Neural progenitor cell (in vitro differentiated cells): ENCODE measurements at regions not wholly inside any gene's neighbourhood (a gene's known extent, or its start where the extent isn't known, plus 50 kb on each side); places are given as distances from the start of the nearest gene placed in this dataset.
A peak's percentile ranks its signal among the peaks of the same experiment; 100 is the strongest.
"Not testable (repeated sequence)": the region's sequence is repeated elsewhere in the genome, so short reads cannot be mapped to it uniquely, and the experiment has no call there.

Experiments
- DNase-seq: peaks from one replicate; pipeline ENCODE4 v3.0.0-alpha.2; 2016; ENCODE audit warnings: low spot score
- H2AFZ ChIP-seq: fragments of 200-600 bp; sonication (generic); replicated peaks from 2 replicates; pipeline ENCODE4 v1.6.1; 2016; ENCODE audit warnings: antibody characterized with exemption
- H3F3A ChIP-seq: fragments of 200-600 bp; sonication (generic); 2 replicates; pipeline ENCODE4 v1.6.1; 2016; ENCODE audit warnings: antibody characterized with exemption, low read depth
- H3K27ac ChIP-seq: fragments of 200-600 bp; sonication (generic); 2 replicates; pipeline ENCODE4 v1.5.1; 2016; ENCODE audit warnings: mild to moderate bottlenecking
- H3K27me3 ChIP-seq: fragments of 200-600 bp; sonication (generic); 2 replicates; pipeline ENCODE4 v1.6.1; 2016; ENCODE audit warnings: mild to moderate bottlenecking, moderate library complexity
- H3K36me3 ChIP-seq: fragments of 200-600 bp; sonication (generic); 2 replicates; pipeline ENCODE4 v1.5.1; 2016
- H3K4me1 ChIP-seq: fragments of 200-600 bp; sonication (generic); 2 replicates; pipeline ENCODE4 v1.6.1; 2016; ENCODE audit warnings: mixed run types
- H3K4me2 ChIP-seq: fragments of 200-600 bp; sonication (generic); 2 replicates; pipeline ENCODE4 v1.6.1; 2016
- H3K4me3 ChIP-seq: fragments of 200-600 bp; sonication (generic); 2 replicates; pipeline ENCODE4 v1.5.1; 2016
- H3K79me2 ChIP-seq: fragments of 200-600 bp; sonication (generic); 2 replicates; pipeline ENCODE4 v1.6.1; 2016; ENCODE audit warnings: low read depth
- H3K9ac ChIP-seq: fragments of 200-600 bp; sonication (generic); 2 replicates; pipeline ENCODE4 v1.6.1; 2016
- H3K9me3 ChIP-seq: fragments of 200-600 bp; sonication (generic); 2 replicates; pipeline ENCODE4 v1.5.1; 2016; ENCODE audit warnings: low read depth
- H4K20me1 ChIP-seq: fragments of 200-600 bp; sonication (generic); 2 replicates; pipeline ENCODE4 v1.6.1; 2016; ENCODE audit warnings: low read depth
- H3K27ac Mint-ChIP-seq: 3 replicates; pipeline ENCODE4 v1.8.0; 2021; ENCODE audit warnings: mixed read lengths
- H3K27me3 Mint-ChIP-seq: 2 replicates; pipeline ENCODE4 v1.8.0; 2022; ENCODE audit warnings: low read depth, mild to moderate bottlenecking, inconsistent platforms, moderate library complexity, mixed read lengths; ENCODE audit not compliant: insufficient read depth
- H3K36me3 Mint-ChIP-seq: 3 replicates; pipeline ENCODE4 v1.8.0; 2021; ENCODE audit warnings: mixed read lengths
- H3K4me1 Mint-ChIP-seq: 3 replicates; pipeline ENCODE4 v1.8.0; 2021; ENCODE audit warnings: mixed read lengths
- H3K4me3 Mint-ChIP-seq: 3 replicates; pipeline ENCODE4 v1.8.0; 2021; ENCODE audit warnings: mild to moderate bottlenecking, moderate library complexity, mixed read lengths
- H3K9me3 Mint-ChIP-seq: 3 replicates; pipeline ENCODE4 v1.8.0; 2020; ENCODE audit warnings: mixed read lengths
- EZH2 ChIP-seq: fragments of 200-600 bp; sonication (generic); IDR thresholded peaks from 2 replicates; pipeline ENCODE4 v1.6.1; 2017; ENCODE audit warnings: antibody characterized with exemption, mild to moderate bottlenecking, moderate library complexity
- EZH2phosphoT487 ChIP-seq: fragments of 200-600 bp; sonication (generic); IDR thresholded peaks from 2 replicates; pipeline ENCODE4 v1.6.1; 2017; ENCODE audit warnings: antibody characterized with exemption
- TF ChIP-seq, protein P1 (sequence below): fragments of 200-600 bp; sonication (generic); IDR thresholded peaks from 2 replicates; pipeline ENCODE4 v1.5.1; 2017; ENCODE audit warnings: antibody characterized with exemption, mild to moderate bottlenecking

DNA sequence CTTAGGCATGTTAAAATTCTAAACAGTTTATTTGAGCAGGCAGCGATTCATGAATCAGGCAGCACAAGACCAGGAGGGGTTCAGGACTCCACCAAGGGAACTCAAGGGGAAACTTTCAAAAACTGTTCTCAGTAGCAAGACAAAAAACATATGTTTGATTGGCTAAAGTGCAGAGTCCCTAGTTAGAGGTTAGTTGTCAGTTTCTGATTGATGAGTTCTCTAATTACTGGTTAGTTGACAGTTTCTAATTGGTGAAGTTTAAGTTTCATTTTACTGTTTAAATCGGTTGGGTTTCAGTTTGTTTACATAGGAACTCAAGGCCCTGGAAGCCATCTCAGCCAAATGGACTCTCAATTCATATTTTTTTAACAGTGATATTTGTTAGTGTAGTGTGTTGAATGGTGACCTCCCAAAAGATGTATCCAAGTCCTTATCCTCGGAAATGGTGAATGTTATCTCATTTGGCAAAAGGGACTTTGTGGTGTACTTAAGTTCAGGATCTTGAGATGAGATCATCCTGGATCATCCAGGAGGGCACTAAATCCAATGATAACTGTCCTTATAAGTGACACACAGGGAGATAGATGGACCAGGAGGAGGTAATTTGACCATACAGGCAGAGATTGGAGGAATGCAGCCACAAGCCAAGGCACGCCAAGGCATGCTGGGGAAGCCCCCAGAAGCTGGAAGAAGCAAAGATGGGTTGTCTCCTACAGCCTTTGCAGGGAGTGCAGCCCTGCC is 219.2 kb upstream of the RAI14 start:
- Mint-ChIP-seq H3K27ac (no peak overlapping the region), H3K9me3 (peaks cover 9% of the 10 kb centered on the region), H3K4me1 (no peaks in the 10 kb centered on the region), H3K4me3 (no peak overlapping the region), H3K27me3 (no peaks in the 10 kb centered on the region), H3K36me3 (no peaks in the 10 kb centered on the region)
- Histone ChIP-seq H3K9ac (no peak overlapping the region), H3K36me3 (no peaks in the 10 kb centered on the region), H3K27ac (no peak overlapping the region), H3F3A (peaks cover 20% of the 10 kb centered on the region), H3K4me2 (no peak overlapping the region), H4K20me1 (no peaks in the 10 kb centered on the region), H3K79me2 (no peaks in the 10 kb centered on the region), H3K4me1 (peaks cover 15% of the 10 kb centered on the region), H3K27me3 (no peaks in the 10 kb centered on the region), H3K9me3 (no peaks in the 10 kb centered on the region), H3K4me3 (no peak overlapping the region), H2AFZ (no peak overlapping the region)
- no peak for DNase-seq
- no peak for TF ChIP-seq EZH2phosphoT487
- TF ChIP-seq, protein P1, sequence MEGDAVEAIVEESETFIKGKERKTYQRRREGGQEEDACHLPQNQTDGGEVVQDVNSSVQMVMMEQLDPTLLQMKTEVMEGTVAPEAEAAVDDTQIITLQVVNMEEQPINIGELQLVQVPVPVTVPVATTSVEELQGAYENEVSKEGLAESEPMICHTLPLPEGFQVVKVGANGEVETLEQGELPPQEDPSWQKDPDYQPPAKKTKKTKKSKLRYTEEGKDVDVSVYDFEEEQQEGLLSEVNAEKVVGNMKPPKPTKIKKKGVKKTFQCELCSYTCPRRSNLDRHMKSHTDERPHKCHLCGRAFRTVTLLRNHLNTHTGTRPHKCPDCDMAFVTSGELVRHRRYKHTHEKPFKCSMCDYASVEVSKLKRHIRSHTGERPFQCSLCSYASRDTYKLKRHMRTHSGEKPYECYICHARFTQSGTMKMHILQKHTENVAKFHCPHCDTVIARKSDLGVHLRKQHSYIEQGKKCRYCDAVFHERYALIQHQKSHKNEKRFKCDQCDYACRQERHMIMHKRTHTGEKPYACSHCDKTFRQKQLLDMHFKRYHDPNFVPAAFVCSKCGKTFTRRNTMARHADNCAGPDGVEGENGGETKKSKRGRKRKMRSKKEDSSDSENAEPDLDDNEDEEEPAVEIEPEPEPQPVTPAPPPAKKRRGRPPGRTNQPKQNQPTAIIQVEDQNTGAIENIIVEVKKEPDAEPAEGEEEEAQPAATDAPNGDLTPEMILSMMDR = no peak
- no peak for TF ChIP-seq EZH2

DNA sequence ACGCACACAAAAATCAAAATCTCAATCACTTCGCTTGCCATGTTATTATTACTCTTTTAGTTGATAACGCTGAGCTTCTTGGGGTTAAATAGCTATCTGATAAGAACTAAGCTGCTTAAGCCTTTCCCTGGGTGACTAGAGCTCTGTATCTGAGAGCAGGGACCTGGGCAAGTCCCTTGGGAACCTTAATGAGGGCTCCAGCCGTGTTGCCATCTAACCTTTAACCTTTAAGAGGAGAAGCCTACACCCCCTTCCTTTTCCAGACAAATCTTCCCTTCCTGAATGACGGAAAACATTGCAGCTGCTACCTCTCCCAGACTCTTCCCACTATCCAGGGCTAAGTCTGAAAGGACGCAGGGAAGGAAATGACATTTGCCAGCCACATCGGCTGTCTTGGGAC is 216.5 kb upstream of the RAI14 start:
- H3K27me3 ChIP-seq = no peaks in the 10 kb centered on the region
- Mint-ChIP-seq H3K9me3 (peaks cover 9% of the 10 kb centered on the region), H3K27me3 (no peaks in the 10 kb centered on the region), H3K36me3 (no peaks in the 10 kb centered on the region), H3K27ac (no peak overlapping the region), H3K4me1 (no peaks in the 10 kb centered on the region), H3K4me3 (no peak overlapping the region)
- H3F3A ChIP-seq = peaks cover 20% of the 10 kb centered on the region
- H4K20me1 ChIP-seq = no peaks in the 10 kb centered on the region
- H3K9ac ChIP-seq = no peak overlapping the region
- no peak overlapping the region for H3K4me3 ChIP-seq
- no peaks in the 10 kb centered on the region for H3K36me3 ChIP-seq
- no peaks in the 10 kb centered on the region for H3K9me3 ChIP-seq
- peak; percentile 69 for DNase-seq
- H3K79me2 ChIP-seq = no peaks in the 10 kb centered on the region
- TF ChIP-seq, protein P1 = no peak
- TF ChIP-seq EZH2phosphoT487 (no peak), EZH2 (no peak)
- H3K4me2 ChIP-seq = peak overlapping the region; percentile 7
- H3K4me1 ChIP-seq = peaks cover 15% of the 10 kb centered on the region
- peak overlapping the region; percentile 89 for H3K27ac ChIP-seq
- H2AFZ ChIP-seq = peak overlapping the region; percentile 4

DNA sequence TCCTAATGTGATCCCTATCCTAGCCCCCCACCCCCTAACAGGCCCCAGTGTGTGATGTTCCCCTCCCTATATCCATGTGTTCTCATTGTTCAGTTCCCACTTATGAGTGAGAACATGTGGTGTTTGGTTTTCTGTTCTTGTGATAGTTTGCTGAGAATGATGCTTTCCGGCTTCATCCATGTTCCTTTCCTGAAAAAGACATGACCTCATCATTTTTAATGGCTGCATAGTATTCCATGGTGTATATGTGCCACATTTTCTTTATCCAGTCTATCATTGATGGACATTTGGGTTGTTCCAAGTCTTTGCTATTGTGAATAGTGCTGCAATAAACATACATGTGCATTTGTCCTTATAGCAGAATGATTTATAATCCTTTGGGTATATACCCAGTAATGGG is 214.4 kb upstream of the RAI14 start:
- H3K4me3 Mint-ChIP-seq, H4K20me1 ChIP-seq, H3K36me3 ChIP-seq, H3K27me3 ChIP-seq, H3K79me2 ChIP-seq, H3K9me3 ChIP-seq, H2AFZ ChIP-seq, H3K4me3 ChIP-seq, H3K27ac ChIP-seq, DNase-seq, H3K4me2 ChIP-seq, H3K4me1 Mint-ChIP-seq, H3K9ac ChIP-seq, H3K36me3 Mint-ChIP-seq, H3K27ac Mint-ChIP-seq, H3K27me3 Mint-ChIP-seq, H3K9me3 Mint-ChIP-seq: not testable (repeated sequence)
- peaks cover 15% of the 10 kb centered on the region for H3K4me1 ChIP-seq
- H3F3A ChIP-seq = peaks cover 20% of the 10 kb centered on the region

DNA sequence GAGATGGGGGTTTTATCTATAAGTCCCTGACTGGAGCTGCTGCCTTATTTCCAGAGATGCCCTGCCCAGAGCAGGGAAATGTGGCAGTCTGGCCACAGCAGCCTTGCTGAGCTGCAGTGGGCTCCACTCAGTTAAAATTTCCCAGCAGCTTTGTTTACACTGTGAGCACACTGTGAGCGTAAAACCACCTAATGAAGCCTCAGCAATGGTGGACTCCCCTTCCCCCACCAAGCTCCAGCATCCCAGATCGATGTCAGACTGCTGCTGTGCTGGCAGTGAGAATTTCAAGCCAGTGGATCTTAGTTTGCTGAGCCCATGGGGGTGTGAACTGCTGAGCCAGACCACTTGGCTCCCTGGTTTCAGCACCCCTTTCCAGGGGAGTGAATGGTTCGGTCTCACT is 208.7 kb upstream of the RAI14 start:
- no peaks in the 10 kb centered on the region for H3K9me3 Mint-ChIP-seq
- peaks cover 3% of the 10 kb centered on the region for H3K27me3 Mint-ChIP-seq
- no peak overlapping the region for H3K4me3 Mint-ChIP-seq
- Histone ChIP-seq H3K27me3 (no peaks in the 10 kb centered on the region), H3K9me3 (no peaks in the 10 kb centered on the region), H3K36me3 (no peaks in the 10 kb centered on the region), H3F3A (no peaks in the 10 kb centered on the region), H3K4me1 (no peaks in the 10 kb centered on the region), H3K27ac (no peak overlapping the region), H3K4me2 (peak overlapping the region; percentile 38), H3K4me3 (no peak overlapping the region), H4K20me1 (no peaks in the 10 kb centered on the region), H3K79me2 (no peaks in the 10 kb centered on the region), H3K9ac (no peak overlapping the region), H2AFZ (peak overlapping the region; percentile 58)
- no peaks in the 10 kb centered on the region for H3K4me1 Mint-ChIP-seq
- no peaks in the 10 kb centered on the region for H3K36me3 Mint-ChIP-seq
- no peak for TF ChIP-seq EZH2
- TF ChIP-seq, protein P1 = no peak
- TF ChIP-seq EZH2phosphoT487 = no peak
- no peak overlapping the region for H3K27ac Mint-ChIP-seq
- DNase-seq = peak; percentile 17
